Activated CD4-positive, alpha-beta T cell treated with anti-CD3 and anti-CD28 coated beads, Interleukin-2, amount 50 U/mL, for 24 hours (primary cell): ENCODE measurements at regions not wholly inside any gene's neighbourhood (a gene's known extent, or its start where the extent isn't known, plus 50 kb on each side); places are given as distances from the start of the nearest gene placed in this dataset.

Experiments
- DNase-seq, 2 donors: peaks; one replicate each; pipeline ENCODE4 v3.0.0-alpha.2; 2020; ENCODE audit warnings: low read depth in 1 of 2, low spot score in 1 of 2

DNA sequence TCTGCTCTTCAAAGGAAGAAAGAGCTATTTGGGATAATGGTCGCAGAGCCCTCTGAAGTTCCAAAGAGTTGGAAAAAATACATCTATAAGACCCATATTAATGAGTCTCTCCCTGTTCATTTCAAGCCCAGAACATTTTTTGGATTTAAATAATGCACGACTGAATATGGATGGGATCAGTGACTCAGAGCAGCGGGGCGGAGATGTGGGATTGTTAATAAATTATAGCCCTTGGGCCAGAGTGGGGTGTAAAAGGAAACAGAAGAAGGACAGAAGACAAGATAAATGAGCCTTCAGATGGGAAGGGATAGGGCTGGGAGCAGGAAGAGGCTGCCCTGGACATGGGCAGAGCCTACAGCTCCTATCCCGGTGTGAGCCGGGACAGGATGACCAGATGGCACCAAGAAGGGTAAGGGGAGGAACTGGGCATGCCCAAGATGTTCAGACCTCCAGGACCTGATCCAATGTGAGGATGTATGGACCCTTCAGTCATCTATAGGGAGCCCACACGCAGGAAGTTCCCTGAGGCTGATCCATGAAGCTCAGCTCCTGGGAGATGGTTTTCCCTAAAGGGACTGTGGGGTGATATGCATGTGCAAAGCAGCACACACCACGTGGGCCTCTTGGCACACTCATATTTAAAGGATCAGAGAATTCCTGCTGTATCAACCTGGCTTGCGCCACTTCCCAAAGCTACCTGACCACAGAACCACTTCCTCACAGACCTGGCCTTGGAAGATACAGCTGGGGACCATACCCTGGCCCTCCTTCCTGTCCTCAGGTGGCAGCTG lies 96.1 kb upstream of the PLXNA4 start:
- DNase-seq = no peak

DNA sequence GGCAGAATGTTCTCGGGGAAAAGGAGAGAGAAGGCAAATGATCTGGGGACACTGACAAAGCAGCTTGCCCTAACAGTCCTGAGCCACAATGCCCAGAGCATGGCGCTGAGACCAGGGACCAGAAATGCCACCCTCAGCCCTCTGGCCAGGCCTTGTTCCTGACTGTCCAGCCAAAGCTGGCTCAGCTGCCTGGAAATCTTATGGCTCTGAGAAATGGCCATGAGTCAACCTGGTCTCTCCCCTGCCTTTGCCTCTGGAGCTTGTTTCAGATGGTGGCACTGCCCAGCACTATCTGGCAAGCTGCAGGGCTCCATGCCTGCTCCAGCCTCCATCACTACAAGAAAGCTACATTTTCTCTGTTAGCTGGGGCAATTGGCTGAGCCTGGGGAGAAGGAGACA lies 90.5 kb upstream of the PLXNA4 start:
- no peak for DNase-seq

DNA sequence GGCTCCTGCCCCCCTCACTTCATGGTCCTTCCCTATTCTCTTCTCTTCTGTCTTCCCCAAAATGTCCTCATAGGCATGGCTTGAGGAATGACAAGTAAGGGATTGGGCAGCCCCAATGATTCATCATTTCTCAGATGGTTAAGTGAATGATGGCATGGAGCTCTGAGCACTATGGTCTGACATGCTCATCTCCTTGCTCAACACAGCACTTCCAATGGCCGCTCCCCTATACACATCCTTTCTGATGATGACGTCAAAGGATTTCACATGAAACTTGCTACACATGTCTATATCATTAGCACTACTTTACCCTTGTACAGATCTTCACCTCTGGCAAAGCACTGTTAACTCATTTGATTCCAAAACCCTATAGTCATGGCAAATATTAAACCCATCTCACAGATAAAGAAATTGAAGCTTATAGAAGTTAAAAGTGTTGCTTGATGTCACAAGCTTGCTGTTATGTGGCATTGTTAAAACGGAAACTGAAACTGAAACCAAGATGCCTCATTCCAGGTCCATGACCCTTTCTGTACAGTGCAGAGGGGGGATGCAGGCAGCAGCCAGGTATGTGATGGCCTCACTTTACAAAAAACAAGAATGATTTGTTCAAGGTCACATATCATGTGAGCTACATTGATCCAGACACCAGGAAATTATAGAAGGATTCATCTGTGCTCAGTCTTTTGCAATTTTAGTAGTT lies 90.0 kb upstream of the PLXNA4 start:
- DNase-seq = no peak

DNA sequence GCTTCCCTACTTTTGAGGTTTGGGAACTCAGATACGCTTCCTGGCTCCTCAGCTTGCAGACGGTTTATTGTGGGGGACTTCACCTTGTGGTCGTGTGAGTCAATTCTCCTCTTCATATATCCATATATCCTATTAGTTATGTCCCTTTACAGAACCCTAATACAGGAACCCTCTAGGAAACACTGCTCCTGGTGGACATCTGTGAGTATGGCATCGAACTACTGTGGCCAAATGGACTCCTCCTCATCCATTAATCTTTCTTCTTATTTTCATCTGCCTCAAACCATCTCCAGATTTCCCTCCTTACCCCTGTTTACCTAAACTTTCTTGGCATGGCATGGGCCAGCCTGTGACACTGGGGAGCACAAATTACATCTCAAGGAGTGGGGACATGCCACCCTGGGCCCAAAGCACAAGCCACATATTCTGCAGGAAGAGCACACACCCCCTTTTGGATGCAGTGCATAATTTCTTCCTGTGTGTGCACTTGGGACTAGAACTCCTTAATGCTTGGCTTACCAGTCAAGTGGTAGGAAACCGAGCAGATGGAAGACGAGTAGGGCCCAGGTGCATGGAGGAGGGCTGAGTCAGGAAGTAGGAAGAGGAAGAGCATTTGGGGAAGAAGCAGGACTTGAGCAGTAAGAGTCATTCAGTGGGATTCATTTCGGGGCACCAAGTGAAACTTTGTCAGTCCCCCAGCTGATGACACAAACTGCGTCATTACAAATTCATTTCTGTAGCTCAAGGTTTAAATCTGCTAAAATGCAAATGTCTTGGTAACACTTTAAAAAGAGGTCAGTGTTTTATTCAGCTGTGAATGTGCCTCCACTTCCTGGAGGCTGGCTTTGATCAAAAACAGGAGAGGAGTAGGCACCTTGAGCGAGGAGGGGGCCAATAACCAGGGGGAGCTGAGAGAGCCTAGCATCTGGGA lies 80.8 kb upstream of the PLXNA4 start:
- DNase-seq = no peak

DNA sequence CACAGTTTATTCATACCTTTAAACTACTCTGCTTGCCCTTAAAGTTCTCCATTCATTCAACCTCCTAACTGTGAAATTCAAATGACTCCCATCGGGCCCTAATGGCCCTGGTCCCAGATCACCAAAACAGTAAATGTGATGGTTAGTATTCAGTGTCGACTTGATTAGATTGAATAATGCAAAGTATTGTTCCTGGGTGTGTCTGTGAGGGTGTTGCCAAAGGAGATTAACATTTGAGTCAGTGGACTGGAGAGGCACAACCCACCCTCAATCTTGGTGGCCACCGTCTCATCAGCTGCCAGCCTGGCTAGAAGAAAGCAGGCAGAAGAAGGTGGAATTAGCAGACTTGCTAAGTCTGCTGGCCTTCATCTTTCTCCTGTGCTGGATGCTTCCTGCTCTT lies 80.1 kb upstream of the PLXNA4 start:
- no peak for DNase-seq

DNA sequence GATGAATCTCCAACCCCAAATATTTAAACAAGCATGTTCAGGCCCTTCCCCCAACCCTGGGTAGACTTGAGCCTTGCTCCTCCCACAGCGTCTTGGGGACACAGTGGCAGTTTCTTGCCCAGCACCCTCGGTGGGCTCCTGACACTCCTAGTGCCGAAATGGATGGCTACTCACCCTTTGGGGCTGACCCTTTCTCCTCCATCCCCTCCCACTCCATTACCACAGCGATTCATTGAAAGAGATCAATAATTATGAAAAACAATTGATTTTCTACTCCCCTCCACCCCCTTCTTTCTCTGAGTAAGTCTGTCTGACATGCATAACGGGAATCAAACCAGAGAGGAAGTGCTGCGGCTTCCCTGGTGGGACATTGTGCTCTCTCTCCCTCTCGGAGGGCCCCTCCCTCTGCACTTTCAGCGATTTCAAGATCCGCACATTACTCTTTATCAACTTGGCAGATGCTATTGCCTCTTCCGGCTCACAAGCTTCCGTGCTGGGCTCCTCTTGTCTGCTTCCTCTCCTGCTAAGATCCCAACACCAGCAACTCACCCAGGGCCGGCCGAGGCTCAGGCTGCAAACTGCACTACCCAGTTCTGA lies 79.0 kb upstream of the PLXNA4 start:
- peak in 1 of 2 donors; percentile 10 for DNase-seq

DNA sequence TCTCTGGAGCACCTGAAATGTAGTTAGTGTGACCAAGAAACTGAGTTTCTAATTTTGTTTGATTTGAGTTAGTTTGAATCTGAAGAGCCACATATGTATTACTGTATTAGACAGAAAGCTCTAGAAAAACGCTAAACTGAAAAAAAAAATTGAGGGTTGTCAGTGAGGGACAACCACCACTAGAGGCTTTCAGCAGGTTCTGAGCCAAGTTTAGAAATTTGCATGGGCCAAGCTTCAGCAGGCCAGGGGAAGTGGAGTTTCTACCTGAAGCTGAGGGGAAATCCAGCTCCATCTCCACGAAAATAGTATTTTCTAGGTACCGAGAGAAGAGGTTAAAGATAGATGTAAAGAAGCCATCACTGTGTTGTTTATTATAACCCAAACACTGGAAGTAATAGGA lies 77.9 kb upstream of the PLXNA4 start:
- no peak for DNase-seq

DNA sequence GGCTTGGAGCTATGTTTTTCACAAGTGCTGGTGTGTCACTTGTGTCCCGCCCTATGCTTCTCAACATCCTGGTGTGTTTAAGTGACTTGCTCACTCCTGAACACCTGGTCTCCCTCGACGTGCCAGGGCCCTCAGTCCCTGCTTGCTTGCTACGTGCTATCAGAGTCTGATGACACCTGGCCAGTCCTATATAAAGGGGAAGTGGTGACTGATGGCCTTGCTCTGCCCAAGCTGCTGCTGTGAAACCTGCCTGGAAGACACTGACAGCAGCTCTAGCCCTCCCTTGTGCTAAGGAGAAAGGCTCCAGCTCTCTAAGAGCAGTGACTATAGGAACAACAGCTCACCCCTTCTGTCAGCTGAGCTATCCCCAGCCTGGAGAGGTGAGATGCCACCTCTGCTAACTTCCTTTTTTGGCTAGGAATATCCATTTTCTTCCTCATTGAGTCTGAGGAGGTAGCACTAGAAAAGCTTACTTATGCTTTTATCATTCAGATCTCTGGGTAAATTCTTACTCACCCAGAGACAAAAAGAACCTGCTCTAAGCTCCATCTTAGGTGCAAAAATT lies 77.2 kb upstream of the PLXNA4 start:
- DNase-seq = no peak

DNA sequence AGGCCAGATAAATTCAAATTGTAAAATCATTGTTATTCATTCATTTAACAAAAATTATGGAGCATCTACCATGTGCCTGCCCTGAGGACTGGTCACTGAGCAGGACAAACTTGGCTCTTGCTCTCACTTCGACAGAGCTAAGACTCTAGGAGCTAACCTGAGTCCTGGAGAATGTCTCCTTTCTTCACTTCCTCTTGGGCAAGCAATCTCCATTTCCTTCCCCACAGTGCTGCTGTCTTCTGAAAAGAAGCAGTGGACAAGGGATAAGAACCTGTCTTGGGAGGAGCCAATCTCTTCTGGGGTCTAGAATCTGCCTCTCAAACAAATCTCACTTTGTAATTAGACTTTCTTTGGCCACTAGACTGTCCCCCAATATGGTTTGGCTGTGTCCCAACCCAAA lies 76.2 kb upstream of the PLXNA4 start:
- DNase-seq = no peak

DNA sequence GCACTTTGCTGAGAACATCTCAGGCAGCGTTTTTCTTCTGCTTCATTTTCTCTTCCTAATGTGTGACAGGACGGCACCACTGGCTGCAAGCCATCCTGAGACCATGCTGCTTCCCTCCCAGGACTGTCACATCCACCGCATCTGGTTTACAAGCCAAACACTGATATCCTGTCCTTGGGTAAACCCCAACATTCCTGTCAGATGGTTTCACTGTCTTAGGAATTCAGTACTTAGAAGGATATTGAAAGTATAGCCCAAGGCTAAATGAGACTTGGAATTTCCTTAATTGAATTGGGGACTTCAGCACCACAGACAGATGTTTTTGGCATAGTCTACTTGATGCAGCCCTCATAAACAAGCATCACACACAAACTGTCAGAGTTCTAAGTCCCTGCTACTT lies 74.2 kb upstream of the PLXNA4 start:
- no peak for DNase-seq

DNA sequence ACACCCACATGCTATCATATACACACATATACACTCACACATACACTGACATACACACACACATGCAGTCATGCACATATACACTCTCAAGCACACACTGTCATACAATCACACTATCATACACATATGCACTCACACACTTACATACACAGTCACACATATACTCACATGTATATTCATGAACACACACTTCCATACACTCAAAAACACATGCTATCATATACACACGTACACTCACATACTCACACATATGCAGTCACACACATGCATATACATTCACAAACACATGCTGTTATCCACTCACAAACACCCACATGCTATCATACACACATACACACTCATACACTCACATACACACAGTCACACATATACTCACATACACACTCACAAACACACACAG lies 71.0 kb upstream of the PLXNA4 start:
- DNase-seq = no peak

DNA sequence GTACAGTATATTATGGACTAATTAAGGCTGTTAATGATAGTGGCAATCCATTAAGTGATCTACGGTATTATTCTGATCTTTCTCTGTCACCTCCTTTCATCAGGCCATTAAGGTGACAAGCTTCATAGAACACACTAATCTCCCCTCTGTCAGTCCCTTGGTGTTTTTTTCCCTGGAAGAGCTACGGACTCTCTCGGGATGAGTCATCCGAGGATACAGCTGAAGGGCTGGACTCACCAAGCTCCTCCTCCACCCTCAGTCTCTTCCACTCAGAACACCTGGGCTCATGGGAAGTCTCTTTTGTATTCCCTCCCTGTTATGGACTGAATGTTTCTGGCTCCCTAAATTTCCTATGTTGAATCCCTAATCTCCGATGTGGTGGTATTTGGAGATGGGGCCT lies 69.8 kb upstream of the PLXNA4 start:
- DNase-seq = no peak

DNA sequence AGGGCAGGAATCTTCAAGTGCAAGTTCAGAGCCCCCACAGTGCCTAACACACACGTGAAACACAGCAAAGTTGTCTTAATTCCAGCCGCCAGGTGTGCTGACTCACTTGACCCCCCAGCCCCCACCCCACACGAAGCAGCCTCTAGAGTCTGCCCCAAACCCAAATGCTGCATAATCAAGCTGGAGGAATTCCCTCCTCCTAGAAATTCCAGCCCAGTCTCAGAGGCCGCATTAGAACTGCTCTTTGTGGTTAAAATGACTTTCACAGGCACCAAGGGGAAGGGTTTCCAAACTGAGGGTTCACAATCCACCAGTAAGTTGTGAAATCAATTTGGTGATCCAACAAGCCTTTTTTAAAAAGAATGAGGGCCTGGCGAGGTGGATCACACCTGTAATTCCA lies 67.0 kb upstream of the PLXNA4 start:
- DNase-seq = no peak

DNA sequence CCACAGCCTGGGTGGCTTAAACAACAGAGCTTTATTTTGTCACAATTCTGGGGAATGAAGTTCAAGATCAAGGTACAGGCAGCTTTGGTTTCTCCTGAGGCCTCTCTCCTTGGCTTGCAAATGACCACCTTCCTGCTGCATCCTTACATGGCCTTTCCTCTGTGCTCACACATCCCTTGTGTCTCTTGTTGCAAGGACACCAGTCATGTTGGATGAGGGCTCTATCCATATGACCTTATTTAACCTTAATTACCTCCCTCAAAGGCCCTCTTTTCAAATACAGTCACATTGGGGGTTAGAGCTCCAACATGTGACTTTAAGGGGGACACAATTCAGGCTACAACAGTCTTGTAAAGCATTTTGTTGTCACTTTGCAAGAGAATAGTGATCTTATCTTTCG lies 65.0 kb upstream of the PLXNA4 start:
- DNase-seq = no peak

DNA sequence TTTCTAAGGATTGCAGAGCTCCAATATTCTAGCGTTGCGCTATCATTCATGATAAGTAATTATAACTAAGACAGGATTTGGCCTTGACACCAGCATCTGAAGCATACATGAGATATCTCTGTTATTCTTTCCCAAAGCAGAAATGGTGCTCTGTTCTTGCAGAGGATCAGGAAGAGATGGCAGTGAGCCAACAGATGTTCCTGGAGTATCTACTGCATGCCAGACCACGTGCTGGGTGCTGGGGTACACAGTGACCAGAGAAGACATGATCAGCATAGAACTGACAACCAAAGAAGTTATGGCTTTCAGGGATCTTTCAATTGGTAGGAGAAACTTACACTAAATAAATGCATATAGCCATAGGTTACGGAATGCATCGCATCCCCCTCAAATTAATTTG lies 63.7 kb upstream of the PLXNA4 start:
- DNase-seq = no peak

DNA sequence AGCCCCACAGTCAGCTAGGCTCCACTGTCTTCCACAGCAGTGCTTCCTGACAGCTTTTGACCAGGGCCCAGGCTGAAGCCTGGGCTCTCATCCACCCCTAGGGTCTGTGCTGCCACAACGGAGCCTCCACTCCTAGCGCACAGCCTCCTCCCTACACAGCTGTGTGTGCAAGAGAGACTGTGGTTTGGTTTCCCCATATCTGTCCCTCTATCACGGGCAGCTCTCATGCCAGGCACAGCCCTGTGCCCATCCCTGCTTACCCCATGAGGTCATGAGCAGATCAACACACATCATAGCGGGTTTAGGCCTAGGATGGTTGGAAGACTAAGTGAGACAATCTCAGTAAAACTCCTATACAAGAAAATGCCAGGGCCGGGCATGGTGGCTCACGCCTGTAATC lies 61.7 kb upstream of the PLXNA4 start:
- no peak for DNase-seq

DNA sequence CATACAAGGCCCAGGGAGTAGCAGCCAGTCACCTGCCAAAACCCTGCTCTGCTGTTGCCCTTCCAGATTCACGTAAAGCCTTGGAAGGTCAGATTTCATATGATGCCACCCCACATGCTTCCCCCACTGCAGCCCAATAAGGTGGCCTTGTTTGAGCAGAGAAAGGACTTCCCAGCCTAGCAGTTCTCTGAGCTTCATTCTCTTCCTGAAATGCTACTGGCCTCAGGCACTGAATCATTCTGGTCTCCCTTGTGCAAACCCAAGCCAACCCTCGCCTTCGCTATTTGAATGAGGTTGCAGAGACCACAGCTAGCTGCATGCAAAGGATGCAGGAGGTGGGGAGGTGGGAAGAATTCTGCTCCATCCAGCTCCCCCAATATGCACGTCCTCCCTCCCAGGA lies 60.3 kb upstream of the PLXNA4 start:
- DNase-seq = no peak

DNA sequence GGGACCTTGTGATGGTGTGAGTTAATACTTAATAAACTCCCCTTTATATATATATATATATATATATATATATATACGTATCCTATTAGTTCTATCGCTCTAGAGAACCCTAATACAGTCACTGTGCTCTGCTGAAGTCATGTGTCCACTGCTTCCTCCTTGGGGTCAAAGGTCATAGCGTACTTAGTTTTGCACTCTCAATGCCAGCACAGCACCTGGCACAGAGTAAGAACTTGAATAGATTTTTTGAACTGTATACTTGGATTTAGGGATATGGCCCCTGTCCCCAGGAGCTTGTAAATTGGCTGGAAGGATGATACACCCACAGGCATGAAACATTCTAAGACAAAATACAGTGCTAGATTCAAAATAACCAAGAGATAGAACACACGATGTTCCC lies 58.9 kb upstream of the PLXNA4 start:
- DNase-seq = no peak

DNA sequence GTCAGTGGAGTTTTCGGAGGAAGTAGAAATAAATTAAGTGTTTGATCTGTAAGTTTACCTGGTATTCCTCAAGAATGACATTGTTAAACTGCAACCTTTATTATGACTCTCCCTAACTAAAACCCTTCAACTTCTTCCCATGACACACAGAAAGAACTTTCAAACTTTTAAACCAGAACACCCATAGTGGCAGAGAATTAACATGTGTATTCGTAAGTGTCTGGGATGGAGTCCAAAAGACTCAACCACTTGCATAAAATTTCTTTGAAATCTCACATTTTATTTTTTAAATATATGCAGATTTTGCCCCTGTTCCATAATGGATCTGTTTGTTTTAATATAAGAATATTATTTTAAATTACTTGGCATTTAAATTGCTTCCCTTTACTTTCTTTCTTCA lies 54.6 kb upstream of the PLXNA4 start:
- no peak for DNase-seq
